Breast epithelium (tissue), 3 donors: ENCODE measurements at regions not wholly inside any gene's neighbourhood (a gene's known extent, or its start where the extent isn't known, plus 50 kb on each side); places are given as distances from the start of the nearest gene placed in this dataset.

Experiments used
- CTCF ChIP-seq, 3 donors: fragments of 450-650 bp; IDR thresholded peaks; one replicate each; pipeline ENCODE4 v1.5.1; 2016 to 2017; ENCODE audit warnings: antibody characterized with exemption in 3 of 3, mild to moderate bottlenecking in 3 of 3, moderate library complexity in 3 of 3
- POLR2AphosphoS5 ChIP-seq, 3 donors: sonication (generic); formaldehyde crosslinking; IDR thresholded peaks; one replicate each; pipeline ENCODE4 v1.6.1; 2017; ENCODE audit warnings: antibody characterized with exemption in 3 of 3

GRCh38 chr18:73688851-73689711 is 458.6 kb downstream of the FBXO15 start:
- TF ChIP-seq POLR2AphosphoS5 (IDR thresholded peaks at IDR 0.05) (no peak), CTCF (IDR thresholded peaks at IDR 0.05) (no peak)
